Neural progenitor cell (in vitro differentiated cells): ENCODE measurements at regions not wholly inside any gene's neighbourhood (a gene's known extent, or its start where the extent isn't known, plus 50 kb on each side); places are given as distances from the start of the nearest gene placed in this dataset.
A peak's percentile ranks its signal among the peaks of the same experiment; 100 is the strongest.
"Not testable (repeated sequence)": the region's sequence is repeated elsewhere in the genome, so short reads cannot be mapped to it uniquely, and the experiment has no call there.

Experiments used
- DNase-seq: peaks from one replicate; pipeline ENCODE4 v3.0.0-alpha.2; 2016; ENCODE audit warnings: low spot score
- H2AFZ ChIP-seq: fragments of 200-600 bp; sonication (generic); replicated peaks from 2 replicates; pipeline ENCODE4 v1.6.1; 2016; ENCODE audit warnings: antibody characterized with exemption
- H3F3A ChIP-seq: fragments of 200-600 bp; sonication (generic); 2 replicates; pipeline ENCODE4 v1.6.1; 2016; ENCODE audit warnings: antibody characterized with exemption, low read depth
- H3K27ac ChIP-seq: fragments of 200-600 bp; sonication (generic); 2 replicates; pipeline ENCODE4 v1.5.1; 2016; ENCODE audit warnings: mild to moderate bottlenecking
- H3K27me3 ChIP-seq: fragments of 200-600 bp; sonication (generic); 2 replicates; pipeline ENCODE4 v1.6.1; 2016; ENCODE audit warnings: mild to moderate bottlenecking, moderate library complexity
- H3K36me3 ChIP-seq: fragments of 200-600 bp; sonication (generic); 2 replicates; pipeline ENCODE4 v1.5.1; 2016
- H3K4me1 ChIP-seq: fragments of 200-600 bp; sonication (generic); 2 replicates; pipeline ENCODE4 v1.6.1; 2016; ENCODE audit warnings: mixed run types
- H3K4me2 ChIP-seq: fragments of 200-600 bp; sonication (generic); 2 replicates; pipeline ENCODE4 v1.6.1; 2016
- H3K4me3 ChIP-seq: fragments of 200-600 bp; sonication (generic); 2 replicates; pipeline ENCODE4 v1.5.1; 2016
- H3K79me2 ChIP-seq: fragments of 200-600 bp; sonication (generic); 2 replicates; pipeline ENCODE4 v1.6.1; 2016; ENCODE audit warnings: low read depth
- H3K9ac ChIP-seq: fragments of 200-600 bp; sonication (generic); 2 replicates; pipeline ENCODE4 v1.6.1; 2016
- H3K9me3 ChIP-seq: fragments of 200-600 bp; sonication (generic); 2 replicates; pipeline ENCODE4 v1.5.1; 2016; ENCODE audit warnings: low read depth
- H4K20me1 ChIP-seq: fragments of 200-600 bp; sonication (generic); 2 replicates; pipeline ENCODE4 v1.6.1; 2016; ENCODE audit warnings: low read depth
- H3K27ac Mint-ChIP-seq: 3 replicates; pipeline ENCODE4 v1.8.0; 2021; ENCODE audit warnings: mixed read lengths
- H3K27me3 Mint-ChIP-seq: 2 replicates; pipeline ENCODE4 v1.8.0; 2022; ENCODE audit warnings: low read depth, mild to moderate bottlenecking, inconsistent platforms, moderate library complexity, mixed read lengths; ENCODE audit not compliant: insufficient read depth
- H3K36me3 Mint-ChIP-seq: 3 replicates; pipeline ENCODE4 v1.8.0; 2021; ENCODE audit warnings: mixed read lengths
- H3K4me1 Mint-ChIP-seq: 3 replicates; pipeline ENCODE4 v1.8.0; 2021; ENCODE audit warnings: mixed read lengths
- H3K4me3 Mint-ChIP-seq: 3 replicates; pipeline ENCODE4 v1.8.0; 2021; ENCODE audit warnings: mild to moderate bottlenecking, moderate library complexity, mixed read lengths
- H3K9me3 Mint-ChIP-seq: 3 replicates; pipeline ENCODE4 v1.8.0; 2020; ENCODE audit warnings: mixed read lengths
- EZH2 ChIP-seq: fragments of 200-600 bp; sonication (generic); IDR thresholded peaks from 2 replicates; pipeline ENCODE4 v1.6.1; 2017; ENCODE audit warnings: antibody characterized with exemption, mild to moderate bottlenecking, moderate library complexity
- EZH2phosphoT487 ChIP-seq: fragments of 200-600 bp; sonication (generic); IDR thresholded peaks from 2 replicates; pipeline ENCODE4 v1.6.1; 2017; ENCODE audit warnings: antibody characterized with exemption
- TF ChIP-seq, protein P1 (sequence below): fragments of 200-600 bp; sonication (generic); IDR thresholded peaks from 2 replicates; pipeline ENCODE4 v1.5.1; 2017; ENCODE audit warnings: antibody characterized with exemption, mild to moderate bottlenecking

DNA sequence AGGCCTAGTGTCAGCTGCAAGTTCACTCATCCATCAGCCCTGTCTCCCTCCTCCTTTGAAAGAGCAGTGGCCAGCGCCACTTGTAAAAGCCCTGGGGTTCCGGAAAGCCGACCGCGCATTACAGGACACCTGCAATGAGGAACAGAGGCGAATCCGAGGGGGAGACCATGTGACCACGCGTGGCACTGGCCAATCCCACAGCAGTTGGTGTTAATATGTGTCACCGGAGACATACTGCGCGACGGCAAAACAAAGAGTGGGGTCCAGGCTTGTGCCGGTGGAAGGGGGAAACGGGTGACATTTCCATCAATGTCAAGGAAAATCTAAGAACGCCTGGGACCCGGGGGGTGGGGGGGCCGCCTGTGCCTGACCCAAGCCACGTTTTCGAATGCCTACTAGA, 480.8 kb downstream of the SPATA31A7 start:
- H3K36me3 Mint-ChIP-seq = peaks cover 6% of the 10 kb centered on the region
- no peak overlapping the region for H3K27ac Mint-ChIP-seq
- DNase-seq = no peak
- Histone ChIP-seq H3K9ac (no peak overlapping the region), H3F3A (no peaks in the 10 kb centered on the region), H3K27ac (no peak overlapping the region), H3K27me3 (no peaks in the 10 kb centered on the region), H3K36me3 (no peaks in the 10 kb centered on the region), H4K20me1 (no peaks in the 10 kb centered on the region), H3K4me2 (no peak overlapping the region), H3K4me3 (no peak overlapping the region), H3K9me3 (no peaks in the 10 kb centered on the region), H3K4me1 (no peaks in the 10 kb centered on the region), H3K79me2 (no peaks in the 10 kb centered on the region), H2AFZ (no peak overlapping the region)
- H3K4me1 Mint-ChIP-seq = no peaks in the 10 kb centered on the region
- no peak for TF ChIP-seq EZH2phosphoT487
- no peak for TF ChIP-seq EZH2
- TF ChIP-seq, protein P1, sequence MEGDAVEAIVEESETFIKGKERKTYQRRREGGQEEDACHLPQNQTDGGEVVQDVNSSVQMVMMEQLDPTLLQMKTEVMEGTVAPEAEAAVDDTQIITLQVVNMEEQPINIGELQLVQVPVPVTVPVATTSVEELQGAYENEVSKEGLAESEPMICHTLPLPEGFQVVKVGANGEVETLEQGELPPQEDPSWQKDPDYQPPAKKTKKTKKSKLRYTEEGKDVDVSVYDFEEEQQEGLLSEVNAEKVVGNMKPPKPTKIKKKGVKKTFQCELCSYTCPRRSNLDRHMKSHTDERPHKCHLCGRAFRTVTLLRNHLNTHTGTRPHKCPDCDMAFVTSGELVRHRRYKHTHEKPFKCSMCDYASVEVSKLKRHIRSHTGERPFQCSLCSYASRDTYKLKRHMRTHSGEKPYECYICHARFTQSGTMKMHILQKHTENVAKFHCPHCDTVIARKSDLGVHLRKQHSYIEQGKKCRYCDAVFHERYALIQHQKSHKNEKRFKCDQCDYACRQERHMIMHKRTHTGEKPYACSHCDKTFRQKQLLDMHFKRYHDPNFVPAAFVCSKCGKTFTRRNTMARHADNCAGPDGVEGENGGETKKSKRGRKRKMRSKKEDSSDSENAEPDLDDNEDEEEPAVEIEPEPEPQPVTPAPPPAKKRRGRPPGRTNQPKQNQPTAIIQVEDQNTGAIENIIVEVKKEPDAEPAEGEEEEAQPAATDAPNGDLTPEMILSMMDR = no peak
- H3K4me3 Mint-ChIP-seq = peak overlapping the region; percentile 69
- peaks cover 68% of the 10 kb centered on the region for H3K9me3 Mint-ChIP-seq
- peaks cover 9% of the 10 kb centered on the region for H3K27me3 Mint-ChIP-seq

DNA sequence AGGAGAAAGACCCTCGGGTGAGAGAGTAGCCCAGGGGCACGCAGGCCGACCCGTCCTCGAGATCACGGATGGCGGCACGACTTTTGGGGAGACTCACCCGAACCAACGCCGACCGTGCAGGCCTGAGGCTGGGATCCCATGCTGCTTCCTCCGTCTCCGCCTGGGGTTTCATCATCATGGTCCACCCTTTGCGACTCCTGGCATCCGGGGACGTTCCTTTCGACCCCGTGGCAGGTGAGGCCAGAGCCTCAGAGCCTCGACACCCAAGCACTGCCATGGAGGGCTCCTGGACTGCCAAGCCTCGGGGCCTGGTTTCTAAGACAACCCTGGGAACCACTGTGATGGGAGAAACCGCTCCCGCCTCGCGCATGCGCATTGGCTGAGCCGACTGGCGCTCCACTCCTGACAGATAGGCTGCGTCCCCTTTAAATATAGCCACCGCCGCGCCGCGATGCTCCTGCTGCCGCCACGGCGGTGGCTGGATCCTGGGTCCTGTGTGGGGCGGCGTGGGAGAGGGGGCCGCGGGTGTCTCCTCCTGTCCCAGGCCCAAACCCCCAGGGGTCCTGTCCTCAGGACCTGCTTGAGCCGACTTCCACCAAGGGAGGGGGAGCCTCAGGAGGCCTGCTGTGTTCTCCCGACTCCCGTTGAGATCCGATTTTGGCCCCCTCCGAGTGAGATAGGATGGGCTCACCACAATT, 481.6 kb downstream of the SPATA31A7 start:
- no peak overlapping the region for H3K4me2 ChIP-seq
- Mint-ChIP-seq H3K4me3 (no peak overlapping the region), H3K27me3 (peaks cover 7% of the 10 kb centered on the region), H3K4me1 (no peaks in the 10 kb centered on the region), H3K9me3 (peaks cover 60% of the 10 kb centered on the region), H3K27ac (no peak overlapping the region), H3K36me3 (peaks cover 6% of the 10 kb centered on the region)
- no peaks in the 10 kb centered on the region for H4K20me1 ChIP-seq
- no peaks in the 10 kb centered on the region for H3K9me3 ChIP-seq
- H3K4me1 ChIP-seq = no peaks in the 10 kb centered on the region
- H3K27ac ChIP-seq = no peak overlapping the region
- no peaks in the 10 kb centered on the region for H3K27me3 ChIP-seq
- TF ChIP-seq EZH2 = no peak
- TF ChIP-seq, protein P1 = no peak
- H3K4me3 ChIP-seq = no peak overlapping the region
- H3K79me2 ChIP-seq = no peaks in the 10 kb centered on the region
- H3K9ac ChIP-seq = no peak overlapping the region
- H3F3A ChIP-seq = no peaks in the 10 kb centered on the region
- H3K36me3 ChIP-seq = no peaks in the 10 kb centered on the region
- no peak overlapping the region for H2AFZ ChIP-seq
- no peak for DNase-seq

DNA sequence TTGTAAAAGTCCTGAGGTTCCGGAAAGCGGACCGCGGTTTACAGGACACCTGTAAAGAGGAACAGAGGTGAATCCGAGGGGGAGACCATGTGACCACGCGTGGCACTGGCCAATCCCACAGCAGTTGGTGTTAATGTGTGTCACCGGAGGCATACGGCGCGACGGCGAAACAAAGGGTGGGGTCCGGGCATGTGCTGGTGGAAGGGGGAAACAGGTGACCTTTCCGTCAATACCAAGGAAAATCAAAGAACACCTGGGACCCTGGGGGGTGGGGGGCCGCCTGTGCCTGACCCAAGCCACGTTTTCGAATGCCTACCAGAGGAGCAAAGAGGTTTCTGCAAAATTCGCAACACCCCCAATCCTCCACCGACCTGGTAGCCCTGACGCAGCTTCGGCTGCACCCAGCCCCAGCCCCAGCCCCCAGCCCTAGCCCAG, 482.3 kb downstream of the SPATA31A7 start:
- H3K4me1 ChIP-seq, H3K27ac Mint-ChIP-seq, H3K9ac ChIP-seq, H3K9me3 ChIP-seq, H3K4me1 Mint-ChIP-seq, H4K20me1 ChIP-seq, H3K36me3 Mint-ChIP-seq, H3K27me3 ChIP-seq, H3K27me3 Mint-ChIP-seq, H3K27ac ChIP-seq, H3F3A ChIP-seq, H3K36me3 ChIP-seq, H3K4me3 ChIP-seq, H3K4me2 ChIP-seq, DNase-seq, H3K4me3 Mint-ChIP-seq, H3K79me2 ChIP-seq, H2AFZ ChIP-seq: not testable (repeated sequence)
- H3K9me3 Mint-ChIP-seq = peaks cover 55% of the 10 kb centered on the region

DNA sequence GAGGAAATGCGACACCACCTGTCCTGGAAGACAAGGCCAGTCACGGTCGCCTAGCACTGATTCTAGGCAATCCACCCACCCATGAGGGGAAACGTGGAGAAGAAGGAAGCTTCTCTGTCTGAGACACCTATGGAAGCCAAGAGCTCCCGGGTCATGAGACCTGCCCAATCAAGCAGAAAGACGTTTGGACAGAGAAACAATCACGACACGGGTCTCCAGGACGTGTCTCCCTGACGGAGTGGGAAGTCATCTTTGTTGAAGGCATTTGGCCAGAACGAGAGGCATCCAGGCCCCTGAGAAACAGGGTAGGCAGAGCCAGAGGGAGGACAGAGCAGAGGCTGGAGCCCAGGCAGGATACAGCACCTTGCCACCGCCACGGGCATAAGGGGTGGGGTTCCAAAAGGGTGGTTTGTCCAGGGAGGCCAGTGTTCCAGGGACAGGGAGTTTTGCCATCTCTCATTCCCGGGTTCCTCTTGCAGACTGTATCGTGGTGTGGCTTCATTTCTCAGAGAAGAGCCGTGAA, 482.9 kb downstream of the SPATA31A7 start:
- H3K9me3 ChIP-seq, H3K27me3 ChIP-seq, H3K4me2 ChIP-seq, H3K4me1 ChIP-seq, DNase-seq, H3K36me3 Mint-ChIP-seq, H3K4me3 ChIP-seq, H3K4me1 Mint-ChIP-seq, H4K20me1 ChIP-seq, H3K36me3 ChIP-seq, H3K4me3 Mint-ChIP-seq, H2AFZ ChIP-seq, H3K27ac Mint-ChIP-seq, H3K79me2 ChIP-seq, H3K9ac ChIP-seq, H3K27ac ChIP-seq, H3K27me3 Mint-ChIP-seq, H3F3A ChIP-seq: not testable (repeated sequence)
- peaks cover 56% of the 10 kb centered on the region for H3K9me3 Mint-ChIP-seq
